Stimulated activated naive CD8-positive, alpha-beta T cell treated with anti-CD3 and anti-CD28 coated beads, Interleukin-15, Interleukin-2, amounts not matched to agents 100 U/mL and 50 U/mL, for 24 hours (primary cell): ENCODE measurements at regions not wholly inside any gene's neighbourhood (a gene's known extent, or its start where the extent isn't known, plus 50 kb on each side); places are given as distances from the start of the nearest gene placed in this dataset.
"Not testable (repeated sequence)": the region's sequence is repeated elsewhere in the genome, so short reads cannot be mapped to it uniquely, and the experiment has no call there.

Source experiments
- ATAC-seq: fragments of 150-1000 bp; cut with Tn5 transposase; one replicate; pipeline ENCODE4 v1.10.0; 2021
- DNase-seq: peaks from one replicate; pipeline ENCODE4 v3.0.0; 2021

GRCh38 chrX:25141684-25142083 lies 125.9 kb upstream of the ARX start:
- DNase-seq: no peak
- no peak for ATAC-seq

GRCh38 chrX:25131055-25131454 lies 115.3 kb upstream of the ARX start:
- no peak for ATAC-seq

GRCh38 chrX:25130619-25131018 lies 114.9 kb upstream of the ARX start:
- no peak for DNase-seq
- no peak for ATAC-seq

More at GRCh38 chrX:25131055-25131454, 115.3 kb upstream of the ARX start:
- DNase-seq: no peak

- ATAC-seq: no peak
- no peak for DNase-seq
Observed at GRCh38 chrX:25125483-25125882, 109.7 kb upstream of the ARX start.

- DNase-seq (no peak), ATAC-seq (no peak)
Observed at GRCh38 chrX:25124391-25124790, 108.6 kb upstream of the ARX start.

- DNase-seq (no peak), ATAC-seq (no peak)
Observed at GRCh38 chrX:25112156-25112555, 96.4 kb upstream of the ARX start.

GRCh38 chrX:25108481-25108880 lies 92.7 kb upstream of the ARX start:
- DNase-seq (no peak), ATAC-seq (no peak)

- DNase-seq (no peak), ATAC-seq (no peak)
Observed at GRCh38 chrX:25105221-25105620, 89.5 kb upstream of the ARX start.

- ATAC-seq (no peak), DNase-seq (no peak)
Observed at GRCh38 chrX:25096522-25097045, 80.8 kb upstream of the ARX start.

- DNase-seq, ATAC-seq: not testable (repeated sequence)
Observed at GRCh38 chrX:25091152-25091551, 75.4 kb upstream of the ARX start.

GRCh38 chrX:25084446-25084845 lies 68.7 kb upstream of the ARX start:
- ATAC-seq (no peak), DNase-seq (no peak)

GRCh38 chrX:25083661-25084060 lies 67.9 kb upstream of the ARX start:
- DNase-seq: no peak
- ATAC-seq: no peak

GRCh38 chrX:25079020-25079419 lies 63.3 kb upstream of the ARX start:
- ATAC-seq (no peak), DNase-seq (no peak)

GRCh38 chrX:25076941-25077500 lies 61.3 kb upstream of the ARX start:
- ATAC-seq: no peak
- DNase-seq: no peak

- DNase-seq: no peak
- ATAC-seq: no peak
Observed at GRCh38 chrX:25072247-25072646, 56.5 kb upstream of the ARX start.

- DNase-seq (no peak), ATAC-seq (no peak)
Observed at GRCh38 chrX:25070038-25070437, 54.3 kb upstream of the ARX start.

GRCh38 chrX:25069209-25069608 lies 53.4 kb upstream of the ARX start:
- ATAC-seq (no peak), DNase-seq (no peak)

GRCh38 chrX:25068340-25068739 lies 52.6 kb upstream of the ARX start:
- ATAC-seq (no peak), DNase-seq (no peak)

GRCh38 chrX:25067271-25068172 lies 51.8 kb upstream of the ARX start:
- DNase-seq (no peak), ATAC-seq (no peak)

- ATAC-seq: no peak
Observed at GRCh38 chrX:25066131-25066530, 50.4 kb upstream of the ARX start.

More at GRCh38 chrX:25066131-25066530, 50.4 kb upstream of the ARX start:
- DNase-seq: no peak
